ENCODE measurements at regions not wholly inside any gene's neighbourhood (a gene's known extent, or its start where the extent isn't known, plus 50 kb on each side); places are given as distances from the start of the nearest gene placed in this dataset.
"Not testable (repeated sequence)": the region's sequence is repeated elsewhere in the genome, so short reads cannot be mapped to it uniquely, and the experiment has no call there.

DNA sequence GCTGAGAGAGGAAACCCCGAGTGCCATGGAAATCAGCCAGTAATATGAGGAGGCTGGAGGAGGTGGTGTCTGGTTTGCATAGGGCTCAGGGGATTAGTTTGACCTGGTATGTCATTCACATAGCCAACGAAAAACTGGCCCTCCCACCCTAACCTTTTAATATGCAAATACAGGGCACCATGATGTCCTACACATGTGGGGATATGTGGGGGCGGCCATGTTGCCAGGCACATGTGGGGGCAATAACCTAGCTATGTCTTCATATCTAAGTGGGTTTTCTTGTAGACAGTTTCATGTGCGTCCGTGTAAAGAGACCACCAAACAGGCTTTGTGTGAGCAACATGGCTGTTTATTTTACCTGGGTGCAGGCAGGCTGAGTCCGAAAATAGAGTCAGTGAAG is 110.1 kb downstream of the MOBP start:
- H3K9me3 ChIP-seq = no peaks in the 10 kb centered on the region
- no peak overlapping the region for H3K4me3 ChIP-seq
- DNase-seq = no peak
- intact Hi-C loops (cut with DNase I; ENCODE audit: low total_unique reads) = no loop called here
- no peaks in the 10 kb centered on the region for H3K4me1 ChIP-seq
- no peaks in the 10 kb centered on the region for H3K36me3 ChIP-seq
- no peaks in the 10 kb centered on the region for H3K27me3 ChIP-seq
- TF ChIP-seq, protein P1, sequence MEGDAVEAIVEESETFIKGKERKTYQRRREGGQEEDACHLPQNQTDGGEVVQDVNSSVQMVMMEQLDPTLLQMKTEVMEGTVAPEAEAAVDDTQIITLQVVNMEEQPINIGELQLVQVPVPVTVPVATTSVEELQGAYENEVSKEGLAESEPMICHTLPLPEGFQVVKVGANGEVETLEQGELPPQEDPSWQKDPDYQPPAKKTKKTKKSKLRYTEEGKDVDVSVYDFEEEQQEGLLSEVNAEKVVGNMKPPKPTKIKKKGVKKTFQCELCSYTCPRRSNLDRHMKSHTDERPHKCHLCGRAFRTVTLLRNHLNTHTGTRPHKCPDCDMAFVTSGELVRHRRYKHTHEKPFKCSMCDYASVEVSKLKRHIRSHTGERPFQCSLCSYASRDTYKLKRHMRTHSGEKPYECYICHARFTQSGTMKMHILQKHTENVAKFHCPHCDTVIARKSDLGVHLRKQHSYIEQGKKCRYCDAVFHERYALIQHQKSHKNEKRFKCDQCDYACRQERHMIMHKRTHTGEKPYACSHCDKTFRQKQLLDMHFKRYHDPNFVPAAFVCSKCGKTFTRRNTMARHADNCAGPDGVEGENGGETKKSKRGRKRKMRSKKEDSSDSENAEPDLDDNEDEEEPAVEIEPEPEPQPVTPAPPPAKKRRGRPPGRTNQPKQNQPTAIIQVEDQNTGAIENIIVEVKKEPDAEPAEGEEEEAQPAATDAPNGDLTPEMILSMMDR (IDR thresholded peaks at IDR 0.05) = no peak
- no peak for TF ChIP-seq POLR2A (IDR thresholded peaks at IDR 0.05)
- H3K27ac ChIP-seq = no peak overlapping the region

DNA sequence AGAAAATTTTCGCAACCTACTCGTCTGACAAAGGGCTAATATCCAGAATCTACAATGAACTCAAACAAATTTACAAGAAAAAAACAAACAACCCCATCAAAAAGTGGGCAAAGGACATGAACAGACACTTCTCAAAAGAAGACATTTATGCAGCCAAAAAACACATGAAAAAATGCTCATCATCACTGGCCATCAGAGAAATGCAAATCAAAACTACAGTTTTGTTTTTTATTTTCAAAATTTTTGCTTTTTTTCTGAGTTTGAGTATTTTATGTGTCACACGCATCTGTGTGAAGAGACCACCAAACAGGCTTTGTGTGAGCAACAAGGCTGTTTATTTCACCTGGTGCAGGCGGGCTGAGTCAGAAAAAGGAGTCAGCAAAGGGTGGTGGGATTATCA is 118.7 kb downstream of the MOBP start:
- intact Hi-C loops (cut with DNase I; ENCODE audit: low total_unique reads); DNase-seq: not testable (repeated sequence)

DNA sequence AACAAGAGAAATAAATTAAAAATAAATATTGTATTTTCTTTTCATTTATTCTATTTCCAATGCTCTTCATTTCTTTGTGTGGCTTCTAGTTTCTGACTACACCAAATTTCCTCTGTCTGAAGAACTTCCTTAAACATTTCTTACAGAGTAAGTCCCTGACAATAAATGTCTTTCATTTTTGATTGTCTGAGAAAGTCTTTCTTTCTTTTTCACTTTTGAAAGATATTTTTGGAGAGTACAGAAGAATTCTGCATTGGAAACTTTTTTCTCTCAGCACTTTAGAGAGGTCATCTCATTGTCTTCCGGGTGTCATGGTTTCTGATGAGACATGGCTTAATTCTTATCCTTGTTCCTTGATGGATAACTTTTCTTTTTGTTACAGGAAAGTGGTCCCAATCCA is 119.6 kb downstream of the MOBP start:
- no peaks in the 10 kb centered on the region for H3K4me1 ChIP-seq

More for the DNA sequence above, 118.7 kb downstream of the MOBP start:
- H3K9me3 ChIP-seq, H3K27me3 ChIP-seq, H3K27ac ChIP-seq, H3K4me3 ChIP-seq, H3K4me1 ChIP-seq, H3K36me3 ChIP-seq: not testable (repeated sequence)

GRCh38 chr3:39590806-39591205 is 123.3 kb downstream of the MOBP start:
- intact Hi-C loops (cut with DNase I; ENCODE audit: low total_unique reads) = no loop called here
- no peak overlapping the region for H3K4me3 ChIP-seq
- H3K27me3 ChIP-seq = no peaks in the 10 kb centered on the region
- TF ChIP-seq, protein P1 (IDR thresholded peaks at IDR 0.05) = no peak
- no peak for TF ChIP-seq POLR2A (IDR thresholded peaks at IDR 0.05)
- H3K9me3 ChIP-seq = no peaks in the 10 kb centered on the region
- H3K36me3 ChIP-seq = no peaks in the 10 kb centered on the region
- no peak for DNase-seq
- H3K27ac ChIP-seq = no peak overlapping the region
- H3K4me1 ChIP-seq = no peaks in the 10 kb centered on the region

More for the DNA sequence above, 119.6 kb downstream of the MOBP start:
- intact Hi-C loops (cut with DNase I; ENCODE audit: low total_unique reads) = no loop called here
- Histone ChIP-seq H3K9me3 (no peaks in the 10 kb centered on the region), H3K27me3 (no peaks in the 10 kb centered on the region), H3K27ac (no peak overlapping the region), H3K36me3 (no peaks in the 10 kb centered on the region), H3K4me3 (no peak overlapping the region)
- TF ChIP-seq, protein P1 (IDR thresholded peaks at IDR 0.05) = no peak
- TF ChIP-seq POLR2A (IDR thresholded peaks at IDR 0.05) = no peak
- DNase-seq = no peak

DNA sequence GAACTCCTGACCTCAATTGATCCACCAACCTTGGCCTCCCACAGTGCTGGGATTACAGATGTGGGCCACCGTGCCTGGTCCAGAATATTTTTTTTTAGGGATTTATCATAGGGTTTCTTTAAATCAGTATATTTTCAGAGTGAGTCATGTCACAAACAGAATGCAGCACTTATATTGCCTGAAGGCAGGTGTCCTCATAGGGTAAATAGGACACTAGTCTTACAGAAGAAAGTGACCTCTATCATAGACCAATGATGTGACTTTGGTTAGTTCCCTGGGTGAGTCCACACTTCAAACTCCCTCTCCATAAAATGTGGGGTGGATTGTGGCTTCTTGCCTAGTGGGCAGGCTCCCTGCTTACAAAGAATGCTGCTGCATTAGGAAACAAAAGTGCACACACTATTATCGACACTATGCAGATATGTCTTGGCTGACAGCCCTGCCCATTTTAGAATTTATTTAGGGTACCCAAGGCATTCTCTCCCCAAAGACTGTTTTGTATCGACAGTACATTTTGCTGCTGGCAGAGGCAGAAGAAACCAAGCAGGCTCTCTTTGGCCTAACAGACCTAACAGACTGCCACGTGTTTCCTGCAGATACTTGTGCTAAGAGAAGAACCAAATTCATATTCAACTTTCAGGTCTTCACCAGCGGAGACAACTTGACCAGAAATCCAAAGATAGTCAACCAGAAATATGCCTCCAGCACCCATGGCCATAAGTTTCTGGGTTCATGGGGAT is 125.0 kb downstream of the MOBP start:
- no peak overlapping the region for H3K4me3 ChIP-seq
- no peaks in the 10 kb centered on the region for H3K27me3 ChIP-seq
- intact Hi-C loops (cut with DNase I; ENCODE audit: low total_unique reads) = no loop called here
- no peak for DNase-seq
- no peaks in the 10 kb centered on the region for H3K4me1 ChIP-seq
- no peak overlapping the region for H3K27ac ChIP-seq
- TF ChIP-seq POLR2A (IDR thresholded peaks at IDR 0.05) = no peak
- TF ChIP-seq, protein P1 (IDR thresholded peaks at IDR 0.05) = no peak
- no peaks in the 10 kb centered on the region for H3K9me3 ChIP-seq
- H3K36me3 ChIP-seq = no peaks in the 10 kb centered on the region

Measured in uterus (tissue), 3 donors.